GM23338 (cell line): ENCODE measurements at regions not wholly inside any gene's neighbourhood (a gene's known extent, or its start where the extent isn't known, plus 50 kb on each side); places are given as distances from the start of the nearest gene placed in this dataset.

Source experiments
- ATAC-seq: fragments of 200-7000 bp; cut with Tn5 transposase; 3 replicates; pipeline ENCODE4 v1.9.1; 2020
- DNase-seq: peaks from one replicate; pipeline ENCODE4 v3.0.0-alpha.2; 2015; ENCODE audit warnings: low spot score
- H2AFZ ChIP-seq: fragments of 200-600 bp; sonication (generic); 2 replicates; pipeline ENCODE4 v1.8.0; 2016; ENCODE audit warnings: antibody characterized with exemption, mild to moderate bottlenecking, moderate library complexity
- H3F3A ChIP-seq: fragments of 200-600 bp; sonication (generic); replicated peaks from 2 replicates; pipeline ENCODE4 v1.8.0; 2017; ENCODE audit warnings: antibody characterized with exemption, mixed run types, low read depth
- H3K27ac ChIP-seq: fragments of 200-600 bp; sonication (generic); 2 replicates; pipeline ENCODE4 v1.6.1; 2016; ENCODE audit warnings: low read depth
- H3K27me3 ChIP-seq: fragments of 200-600 bp; sonication (generic); 2 replicates; pipeline ENCODE4 v1.8.0; 2016; ENCODE audit warnings: mild to moderate bottlenecking, mixed run types, moderate library complexity; ENCODE audit not compliant: insufficient read depth
- H3K36me3 ChIP-seq: fragments of 200-600 bp; sonication (generic); 2 replicates; pipeline ENCODE4 v1.8.0; 2016; ENCODE audit warnings: mild to moderate bottlenecking; ENCODE audit not compliant: insufficient read depth
- H3K4me1 ChIP-seq: fragments of 200-600 bp; sonication (generic); 2 replicates; pipeline ENCODE4 v1.8.0; 2016; ENCODE audit warnings: mild to moderate bottlenecking, moderate library complexity; ENCODE audit not compliant: insufficient read depth
- H3K4me2 ChIP-seq: fragments of 200-600 bp; sonication (generic); 2 replicates; pipeline ENCODE4 v1.7.1; 2017; ENCODE audit warnings: mixed run types
- H3K4me3 ChIP-seq: fragments of 200-600 bp; sonication (generic); 2 replicates; pipeline ENCODE4 v1.6.1; 2016; ENCODE audit warnings: mixed run types
- H3K79me2 ChIP-seq: fragments of 200-600 bp; sonication (generic); replicated peaks from 2 replicates; pipeline ENCODE4 v1.8.0; 2017; ENCODE audit warnings: mild to moderate bottlenecking; ENCODE audit not compliant: insufficient read depth
- H3K9me2 ChIP-seq: fragments of 200-600 bp; sonication (generic); 2 replicates; pipeline ENCODE4 v1.8.0; 2017; ENCODE audit not compliant: insufficient read depth
- H4K20me1 ChIP-seq: fragments of 200-600 bp; sonication (generic); replicated peaks from 2 replicates; pipeline ENCODE4 v1.8.0; 2017; ENCODE audit warnings: mild to moderate bottlenecking; ENCODE audit not compliant: insufficient read depth
- H3K27ac Mint-ChIP-seq: 2 replicates; pipeline ENCODE4 v1.8.0; 2020; ENCODE audit warnings: inconsistent platforms, mild to moderate bottlenecking, moderate library complexity, mixed read lengths
- H3K27me3 Mint-ChIP-seq: 3 replicates; pipeline ENCODE4 v1.8.0; 2022; ENCODE audit warnings: low read depth, mild to moderate bottlenecking, moderate library complexity, mixed read lengths, inconsistent platforms; ENCODE audit not compliant: insufficient read depth, poor library complexity
- H3K36me3 Mint-ChIP-seq: 3 replicates; pipeline ENCODE4 v1.8.0; 2021; ENCODE audit warnings: low read depth, mild to moderate bottlenecking, inconsistent platforms, moderate library complexity, mixed read lengths
- H3K4me1 Mint-ChIP-seq: 3 replicates; pipeline ENCODE4 v1.8.0; 2020; ENCODE audit warnings: mild to moderate bottlenecking, inconsistent platforms, mixed read lengths
- H3K4me3 Mint-ChIP-seq: 3 replicates; pipeline ENCODE4 v1.8.0; 2021; ENCODE audit warnings: moderate library complexity, mild to moderate bottlenecking, inconsistent platforms, mixed read lengths
- H3K9me3 Mint-ChIP-seq: 3 replicates; pipeline ENCODE4 v1.8.0; 2020; ENCODE audit warnings: moderate library complexity, mild to moderate bottlenecking, inconsistent platforms, mixed read lengths
- CREB1 ChIP-seq: fragments of 250-450 bp; sonication (Bioruptor Pico); IDR thresholded peaks from 2 replicates; pipeline ENCODE4 v1.5.0; 2020; ENCODE audit warnings: low read depth, mild to moderate bottlenecking, moderate library complexity
- EZH2 ChIP-seq: fragments of 200-600 bp; sonication (generic); IDR thresholded peaks from one replicate; pipeline ENCODE4 v1.8.0; 2017; ENCODE audit warnings: antibody characterized with exemption, mild to moderate bottlenecking, low read depth; ENCODE audit not compliant: unreplicated experiment
- EZH2phosphoT487 ChIP-seq: fragments of 200-600 bp; sonication (generic); IDR thresholded peaks from one replicate; pipeline ENCODE4 v1.8.1; 2018; ENCODE audit warnings: antibody characterized with exemption; ENCODE audit not compliant: unreplicated experiment
- JUNB ChIP-seq: IDR thresholded peaks from one replicate; pipeline ENCODE4 v1.6.1; 2016; ENCODE audit warnings: antibody characterized with exemption; ENCODE audit not compliant: unreplicated experiment
- NANOG ChIP-seq: IDR thresholded peaks from 2 replicates; pipeline ENCODE4 v1.6.1; 2016; ENCODE audit warnings: antibody characterized with exemption, borderline replicate concordance
- POLR2AphosphoS5 ChIP-seq: IDR thresholded peaks from 2 replicates; pipeline ENCODE4 v1.6.1; 2016; ENCODE audit warnings: antibody characterized with exemption, low read depth
- STAT1 ChIP-seq: IDR thresholded peaks from one replicate; pipeline ENCODE4 v1.6.1; 2016; ENCODE audit warnings: antibody characterized with exemption; ENCODE audit not compliant: unreplicated experiment
- ZNF114 ChIP-seq: fragments of 250-450 bp; sonication (Bioruptor Pico); IDR thresholded peaks from 2 replicates; pipeline ENCODE4 v1.5.0; 2020; ENCODE audit warnings: mild to moderate bottlenecking, moderate library complexity
- ZNF331 ChIP-seq: fragments of 250-450 bp; sonication (Bioruptor Pico); IDR thresholded peaks from 2 replicates; pipeline ENCODE4 v1.5.0; 2020; ENCODE audit warnings: low read depth, mild to moderate bottlenecking, moderate library complexity
- TF ChIP-seq, protein P1 (sequence below): IDR thresholded peaks from one replicate; pipeline ENCODE4 v1.6.1; 2018; ENCODE audit warnings: antibody characterized with exemption; ENCODE audit not compliant: unreplicated experiment
- TF ChIP-seq, protein P2 (sequence below): fragments of 250-450 bp; sonication (Bioruptor Pico); IDR thresholded peaks from 2 replicates; pipeline ENCODE4 v1.5.0; 2020; ENCODE audit warnings: mild to moderate bottlenecking, moderate library complexity
- TF ChIP-seq, protein P3 (sequence below): IDR thresholded peaks from 2 replicates; pipeline ENCODE4 v1.6.1; 2016; ENCODE audit warnings: antibody characterized with exemption
- TF ChIP-seq, protein P4 (sequence below), 2 experiments: fragments of 200-600 bp in 1 of 2; sonication (generic) in 1 of 2; conservative IDR thresholded peaks; 2 replicates each; pipeline versions ENCODE4 v1.5.1 to v1.6.1; 2016 to 2017; ENCODE audit warnings: antibody characterized with exemption in 2 of 2, low read depth in 2 of 2, mild to moderate bottlenecking in 2 of 2, moderate library complexity in 1 of 2

DNA sequence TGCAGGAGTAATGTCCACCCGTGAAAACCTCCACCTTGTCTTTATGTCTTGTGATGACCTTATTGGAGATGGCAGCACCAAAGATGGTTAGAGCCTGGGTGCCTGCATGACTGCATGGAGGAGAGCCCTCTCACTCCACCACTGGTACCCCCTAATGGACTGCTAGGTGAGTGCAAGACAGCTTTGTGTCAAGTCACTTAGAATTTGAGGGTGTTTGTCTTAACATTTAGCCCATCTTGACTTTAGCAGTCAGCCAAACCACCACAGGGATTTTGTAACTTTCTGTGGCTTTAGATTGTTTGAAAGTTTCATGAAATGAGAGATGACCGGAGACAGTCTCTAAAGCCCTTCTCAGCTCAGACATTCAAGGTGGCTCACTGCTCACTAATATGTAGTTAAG lies 232.9 kb upstream of the NCAM1 start:
- Histone ChIP-seq H3K4me1 (no peaks in the 10 kb centered on the region), H3K4me2 (no peak overlapping the region), H2AFZ (no peak overlapping the region), H3K9me2 (no peaks in the 10 kb centered on the region), H3K27ac (no peak overlapping the region), H3K27me3 (no peaks in the 10 kb centered on the region), H3K36me3 (no peaks in the 10 kb centered on the region), H4K20me1 (no peaks in the 10 kb centered on the region), H3K4me3 (no peak overlapping the region), H3F3A (no peaks in the 10 kb centered on the region), H3K79me2 (no peaks in the 10 kb centered on the region)
- TF ChIP-seq NANOG (no peak), CREB1 (CRISPR knock-in tag) (no peak), EZH2phosphoT487 (no peak), POLR2AphosphoS5 (no peak), STAT1 (no peak), ZNF114 (no peak), EZH2 (no peak), ZNF331 (no peak), JUNB (no peak)
- TF ChIP-seq, protein P1, sequence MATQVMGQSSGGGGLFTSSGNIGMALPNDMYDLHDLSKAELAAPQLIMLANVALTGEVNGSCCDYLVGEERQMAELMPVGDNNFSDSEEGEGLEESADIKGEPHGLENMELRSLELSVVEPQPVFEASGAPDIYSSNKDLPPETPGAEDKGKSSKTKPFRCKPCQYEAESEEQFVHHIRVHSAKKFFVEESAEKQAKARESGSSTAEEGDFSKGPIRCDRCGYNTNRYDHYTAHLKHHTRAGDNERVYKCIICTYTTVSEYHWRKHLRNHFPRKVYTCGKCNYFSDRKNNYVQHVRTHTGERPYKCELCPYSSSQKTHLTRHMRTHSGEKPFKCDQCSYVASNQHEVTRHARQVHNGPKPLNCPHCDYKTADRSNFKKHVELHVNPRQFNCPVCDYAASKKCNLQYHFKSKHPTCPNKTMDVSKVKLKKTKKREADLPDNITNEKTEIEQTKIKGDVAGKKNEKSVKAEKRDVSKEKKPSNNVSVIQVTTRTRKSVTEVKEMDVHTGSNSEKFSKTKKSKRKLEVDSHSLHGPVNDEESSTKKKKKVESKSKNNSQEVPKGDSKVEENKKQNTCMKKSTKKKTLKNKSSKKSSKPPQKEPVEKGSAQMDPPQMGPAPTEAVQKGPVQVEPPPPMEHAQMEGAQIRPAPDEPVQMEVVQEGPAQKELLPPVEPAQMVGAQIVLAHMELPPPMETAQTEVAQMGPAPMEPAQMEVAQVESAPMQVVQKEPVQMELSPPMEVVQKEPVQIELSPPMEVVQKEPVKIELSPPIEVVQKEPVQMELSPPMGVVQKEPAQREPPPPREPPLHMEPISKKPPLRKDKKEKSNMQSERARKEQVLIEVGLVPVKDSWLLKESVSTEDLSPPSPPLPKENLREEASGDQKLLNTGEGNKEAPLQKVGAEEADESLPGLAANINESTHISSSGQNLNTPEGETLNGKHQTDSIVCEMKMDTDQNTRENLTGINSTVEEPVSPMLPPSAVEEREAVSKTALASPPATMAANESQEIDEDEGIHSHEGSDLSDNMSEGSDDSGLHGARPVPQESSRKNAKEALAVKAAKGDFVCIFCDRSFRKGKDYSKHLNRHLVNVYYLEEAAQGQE = no peak
- TF ChIP-seq, protein P2, sequence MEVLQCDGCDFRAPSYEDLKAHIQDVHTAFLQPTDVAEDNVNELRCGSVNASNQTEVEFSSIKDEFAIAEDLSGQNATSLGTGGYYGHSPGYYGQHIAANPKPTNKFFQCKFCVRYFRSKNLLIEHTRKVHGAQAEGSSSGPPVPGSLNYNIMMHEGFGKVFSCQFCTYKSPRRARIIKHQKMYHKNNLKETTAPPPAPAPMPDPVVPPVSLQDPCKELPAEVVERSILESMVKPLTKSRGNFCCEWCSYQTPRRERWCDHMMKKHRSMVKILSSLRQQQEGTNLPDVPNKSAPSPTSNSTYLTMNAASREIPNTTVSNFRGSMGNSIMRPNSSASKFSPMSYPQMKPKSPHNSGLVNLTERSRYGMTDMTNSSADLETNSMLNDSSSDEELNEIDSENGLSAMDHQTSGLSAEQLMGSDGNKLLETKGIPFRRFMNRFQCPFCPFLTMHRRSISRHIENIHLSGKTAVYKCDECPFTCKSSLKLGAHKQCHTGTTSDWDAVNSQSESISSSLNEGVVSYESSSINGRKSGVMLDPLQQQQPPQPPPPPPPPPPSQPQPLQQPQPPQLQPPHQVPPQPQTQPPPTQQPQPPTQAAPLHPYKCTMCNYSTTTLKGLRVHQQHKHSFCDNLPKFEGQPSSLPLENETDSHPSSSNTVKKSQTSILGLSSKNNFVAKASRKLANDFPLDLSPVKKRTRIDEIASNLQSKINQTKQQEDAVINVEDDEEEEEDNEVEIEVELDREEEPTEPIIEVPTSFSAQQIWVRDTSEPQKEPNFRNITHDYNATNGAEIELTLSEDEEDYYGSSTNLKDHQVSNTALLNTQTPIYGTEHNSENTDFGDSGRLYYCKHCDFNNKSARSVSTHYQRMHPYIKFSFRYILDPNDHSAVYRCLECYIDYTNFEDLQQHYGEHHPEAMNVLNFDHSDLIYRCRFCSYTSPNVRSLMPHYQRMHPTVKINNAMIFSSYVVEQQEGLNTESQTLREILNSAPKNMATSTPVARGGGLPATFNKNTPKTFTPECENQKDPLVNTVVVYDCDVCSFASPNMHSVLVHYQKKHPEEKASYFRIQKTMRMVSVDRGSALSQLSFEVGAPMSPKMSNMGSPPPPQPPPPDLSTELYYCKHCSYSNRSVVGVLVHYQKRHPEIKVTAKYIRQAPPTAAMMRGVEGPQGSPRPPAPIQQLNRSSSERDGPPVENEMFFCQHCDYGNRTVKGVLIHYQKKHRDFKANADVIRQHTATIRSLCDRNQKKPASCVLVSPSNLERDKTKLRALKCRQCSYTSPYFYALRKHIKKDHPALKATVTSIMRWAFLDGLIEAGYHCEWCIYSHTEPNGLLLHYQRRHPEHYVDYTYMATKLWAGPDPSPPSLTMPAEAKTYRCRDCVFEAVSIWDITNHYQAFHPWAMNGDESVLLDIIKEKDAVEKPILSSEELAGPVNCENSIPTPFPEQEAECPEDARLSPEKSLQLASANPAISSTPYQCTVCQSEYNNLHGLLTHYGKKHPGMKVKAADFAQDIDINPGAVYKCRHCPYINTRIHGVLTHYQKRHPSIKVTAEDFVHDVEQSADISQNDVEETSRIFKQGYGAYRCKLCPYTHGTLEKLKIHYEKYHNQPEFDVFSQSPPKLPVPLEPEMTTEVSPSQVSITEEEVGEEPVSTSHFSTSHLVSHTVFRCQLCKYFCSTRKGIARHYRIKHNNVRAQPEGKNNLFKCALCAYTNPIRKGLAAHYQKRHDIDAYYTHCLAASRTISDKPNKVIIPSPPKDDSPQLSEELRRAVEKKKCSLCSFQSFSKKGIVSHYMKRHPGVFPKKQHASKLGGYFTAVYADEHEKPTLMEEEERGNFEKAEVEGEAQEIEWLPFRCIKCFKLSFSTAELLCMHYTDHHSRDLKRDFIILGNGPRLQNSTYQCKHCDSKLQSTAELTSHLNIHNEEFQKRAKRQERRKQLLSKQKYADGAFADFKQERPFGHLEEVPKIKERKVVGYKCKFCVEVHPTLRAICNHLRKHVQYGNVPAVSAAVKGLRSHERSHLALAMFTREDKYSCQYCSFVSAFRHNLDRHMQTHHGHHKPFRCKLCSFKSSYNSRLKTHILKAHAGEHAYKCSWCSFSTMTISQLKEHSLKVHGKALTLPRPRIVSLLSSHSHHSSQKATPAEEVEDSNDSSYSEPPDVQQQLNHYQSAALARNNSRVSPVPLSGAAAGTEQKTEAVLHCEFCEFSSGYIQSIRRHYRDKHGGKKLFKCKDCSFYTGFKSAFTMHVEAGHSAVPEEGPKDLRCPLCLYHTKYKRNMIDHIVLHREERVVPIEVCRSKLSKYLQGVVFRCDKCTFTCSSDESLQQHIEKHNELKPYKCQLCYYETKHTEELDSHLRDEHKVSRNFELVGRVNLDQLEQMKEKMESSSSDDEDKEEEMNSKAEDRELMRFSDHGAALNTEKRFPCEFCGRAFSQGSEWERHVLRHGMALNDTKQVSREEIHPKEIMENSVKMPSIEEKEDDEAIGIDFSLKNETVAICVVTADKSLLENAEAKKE = no peak
- TF ChIP-seq, protein P3, sequence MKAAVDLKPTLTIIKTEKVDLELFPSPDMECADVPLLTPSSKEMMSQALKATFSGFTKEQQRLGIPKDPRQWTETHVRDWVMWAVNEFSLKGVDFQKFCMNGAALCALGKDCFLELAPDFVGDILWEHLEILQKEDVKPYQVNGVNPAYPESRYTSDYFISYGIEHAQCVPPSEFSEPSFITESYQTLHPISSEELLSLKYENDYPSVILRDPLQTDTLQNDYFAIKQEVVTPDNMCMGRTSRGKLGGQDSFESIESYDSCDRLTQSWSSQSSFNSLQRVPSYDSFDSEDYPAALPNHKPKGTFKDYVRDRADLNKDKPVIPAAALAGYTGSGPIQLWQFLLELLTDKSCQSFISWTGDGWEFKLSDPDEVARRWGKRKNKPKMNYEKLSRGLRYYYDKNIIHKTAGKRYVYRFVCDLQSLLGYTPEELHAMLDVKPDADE = no peak
- TF ChIP-seq, protein P4, sequence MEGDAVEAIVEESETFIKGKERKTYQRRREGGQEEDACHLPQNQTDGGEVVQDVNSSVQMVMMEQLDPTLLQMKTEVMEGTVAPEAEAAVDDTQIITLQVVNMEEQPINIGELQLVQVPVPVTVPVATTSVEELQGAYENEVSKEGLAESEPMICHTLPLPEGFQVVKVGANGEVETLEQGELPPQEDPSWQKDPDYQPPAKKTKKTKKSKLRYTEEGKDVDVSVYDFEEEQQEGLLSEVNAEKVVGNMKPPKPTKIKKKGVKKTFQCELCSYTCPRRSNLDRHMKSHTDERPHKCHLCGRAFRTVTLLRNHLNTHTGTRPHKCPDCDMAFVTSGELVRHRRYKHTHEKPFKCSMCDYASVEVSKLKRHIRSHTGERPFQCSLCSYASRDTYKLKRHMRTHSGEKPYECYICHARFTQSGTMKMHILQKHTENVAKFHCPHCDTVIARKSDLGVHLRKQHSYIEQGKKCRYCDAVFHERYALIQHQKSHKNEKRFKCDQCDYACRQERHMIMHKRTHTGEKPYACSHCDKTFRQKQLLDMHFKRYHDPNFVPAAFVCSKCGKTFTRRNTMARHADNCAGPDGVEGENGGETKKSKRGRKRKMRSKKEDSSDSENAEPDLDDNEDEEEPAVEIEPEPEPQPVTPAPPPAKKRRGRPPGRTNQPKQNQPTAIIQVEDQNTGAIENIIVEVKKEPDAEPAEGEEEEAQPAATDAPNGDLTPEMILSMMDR (conservative IDR thresholded peaks at IDR 0.05; ENCODE audit: low read depth in 2 of 2) = no peak
- no peak for DNase-seq
- Mint-ChIP-seq H3K4me3 (no peak overlapping the region), H3K27ac (no peak overlapping the region; the same call in 1 of the 2 replicates), H3K36me3 (no peaks in the 10 kb centered on the region), H3K4me1 (no peaks in the 10 kb centered on the region; the same call in 2 of the 3 replicates), H3K27me3 (peaks cover 1% of the 10 kb centered on the region), H3K9me3 (no peaks in the 10 kb centered on the region; the same call in 1 of the 3 replicates)
- no peak for ATAC-seq
